Fibroblast of villous mesenchyme (primary cell): ENCODE measurements at regions not wholly inside any gene's neighbourhood (a gene's known extent, or its start where the extent isn't known, plus 50 kb on each side); places are given as distances from the start of the nearest gene placed in this dataset. TPM values are rescaled to one million over a fixed set of nuclear protein-coding genes. Genes with fewer than 3 reads are reported as not detected.

Source experiments
- DNase-seq: peaks from one replicate; pipeline ENCODE4 v3.0.0-alpha.2; 2010; ENCODE audit warnings: low read depth
- H3K4me3 ChIP-seq: 2 replicates; pipeline ENCODE4 v1.5.1; 2011; ENCODE audit warnings: low read depth, mild to moderate bottlenecking, low read length
- CTCF ChIP-seq: IDR thresholded peaks from 2 replicates; pipeline ENCODE4 v1.5.1; 2012; ENCODE audit warnings: low read depth, mild to moderate bottlenecking, low read length; ENCODE audit not compliant: insufficient read depth
- small RNA-seq: library from RNA; depleted of rRNA; stranded (forward); fragments of <200 nt; gene quantifications from one replicate; pipeline ENCODE3, GENCODE V24; 2012

DNA sequence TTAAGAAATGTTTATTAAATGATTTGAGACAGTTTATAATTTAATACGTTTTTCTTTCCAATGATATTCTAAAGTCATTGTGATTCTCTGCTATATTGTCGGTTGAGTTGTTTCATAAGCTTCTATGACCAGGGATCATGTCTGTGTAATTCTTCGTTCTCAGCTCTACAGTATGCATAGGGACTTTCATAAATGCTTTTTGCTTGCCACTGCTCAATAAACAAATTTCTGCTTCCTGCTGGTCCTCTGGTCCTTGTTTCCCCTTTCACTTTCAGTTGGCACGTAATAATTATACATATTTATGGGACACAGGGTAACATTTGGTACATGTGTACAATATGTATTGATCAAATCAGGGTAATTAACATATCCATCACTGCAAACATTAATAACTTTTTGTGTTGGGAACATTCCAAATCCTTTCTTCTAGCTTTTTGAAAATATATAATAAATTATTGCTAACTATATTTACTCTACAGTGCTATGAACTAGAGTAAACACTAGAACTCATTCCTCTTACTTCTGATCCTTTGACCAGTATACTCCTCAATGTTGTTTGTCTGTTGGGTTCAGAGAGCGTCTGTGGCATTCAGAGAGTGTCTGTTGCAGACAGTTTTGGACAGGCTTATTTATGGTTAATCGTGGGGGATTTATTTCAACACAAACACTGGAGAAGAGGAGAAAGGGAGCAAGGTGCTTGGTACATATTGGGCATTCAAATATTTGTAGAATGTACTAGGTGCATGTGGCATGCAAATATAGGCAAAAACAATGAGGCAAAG lies 68.3 kb upstream of the SPANXB1 start:
- no peak for TF ChIP-seq CTCF
- no peak overlapping the region for H3K4me3 ChIP-seq
- DNase-seq = no peak

DNA sequence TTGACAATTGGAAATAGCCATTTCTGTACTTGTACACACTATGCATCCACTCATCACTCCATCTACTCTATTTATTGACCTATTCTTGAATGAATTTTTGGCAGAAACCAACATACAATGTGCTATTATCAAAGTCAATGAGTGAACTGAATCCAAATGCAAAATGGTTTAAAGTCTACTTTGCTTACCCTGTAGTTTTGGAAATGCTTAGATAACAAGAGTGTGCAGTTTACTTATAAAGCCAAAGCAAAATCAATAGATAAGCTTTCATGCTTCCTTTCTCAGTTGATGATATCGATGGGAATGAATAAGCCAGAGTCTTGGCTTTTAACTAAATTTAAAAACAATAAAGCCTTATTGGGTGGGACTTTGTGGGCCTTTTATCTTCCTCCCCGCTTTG lies 58.9 kb upstream of the SPANXB1 start:
- TF ChIP-seq CTCF = no peak
- H3K4me3 ChIP-seq = no peak overlapping the region
- no peak for DNase-seq

DNA sequence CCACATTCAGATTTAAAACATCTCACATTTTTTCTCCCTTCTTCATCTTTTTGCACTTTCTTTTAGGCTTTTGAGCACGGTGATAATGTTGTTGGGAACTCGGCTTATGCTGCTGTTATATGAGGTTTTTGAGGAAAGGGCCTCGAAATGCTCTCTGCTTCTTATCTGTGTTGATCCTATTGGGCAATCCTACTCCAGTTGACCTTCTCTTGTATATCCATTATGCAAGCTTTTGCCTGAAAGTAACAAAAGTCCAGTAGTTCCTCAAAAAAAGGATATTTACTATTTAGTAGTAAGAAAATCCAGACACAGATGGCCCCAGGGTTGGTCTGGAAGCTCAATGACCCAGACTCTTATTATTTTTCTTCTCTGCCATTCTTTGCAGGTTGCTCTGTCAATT lies 57.7 kb upstream of the SPANXB1 start:
- DNase-seq = no peak
- TF ChIP-seq CTCF = no peak
- H3K4me3 ChIP-seq = no peak overlapping the region

- no peak overlapping the region for H3K4me3 ChIP-seq
- DNase-seq = no peak
- TF ChIP-seq CTCF = no peak
These were observed 53.6 kb upstream of the SPANXB1 start for GRCh38 chrX:140948827-140949226.

DNA sequence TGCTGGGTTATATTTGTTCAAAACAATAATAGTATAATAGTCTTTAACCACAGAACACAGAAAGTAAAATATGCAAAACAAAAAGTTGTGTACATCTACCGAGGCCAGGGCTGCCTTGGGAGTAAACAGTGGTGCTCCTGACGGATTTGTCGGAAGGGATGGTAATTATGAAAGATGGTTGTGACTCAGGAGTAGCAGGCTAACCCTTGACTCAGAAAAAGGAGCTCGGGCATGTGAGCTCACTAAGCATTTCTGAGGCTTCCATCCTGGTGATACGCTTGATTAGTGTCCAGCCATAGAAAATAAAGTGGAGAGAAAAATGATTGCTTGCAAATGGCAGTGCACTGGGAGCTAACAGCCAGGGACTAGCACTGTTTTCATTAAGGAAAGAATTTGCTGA lies 53.2 kb upstream of the SPANXB1 start:
- peak; percentile 14 for DNase-seq

More for the DNA sequence above, 53.2 kb upstream of the SPANXB1 start:
- no peak for TF ChIP-seq CTCF
- H3K4me3 ChIP-seq = no peak overlapping the region

Small RNA genes in the stretch of these regions (small RNA-seq; reads per million reads assigned to genes)
- gene MIR320D2 = not detected
